ENCODE measurements at regions not wholly inside any gene's neighbourhood (a gene's known extent, or its start where the extent isn't known, plus 50 kb on each side); places are given as distances from the start of the nearest gene placed in this dataset.

DNA sequence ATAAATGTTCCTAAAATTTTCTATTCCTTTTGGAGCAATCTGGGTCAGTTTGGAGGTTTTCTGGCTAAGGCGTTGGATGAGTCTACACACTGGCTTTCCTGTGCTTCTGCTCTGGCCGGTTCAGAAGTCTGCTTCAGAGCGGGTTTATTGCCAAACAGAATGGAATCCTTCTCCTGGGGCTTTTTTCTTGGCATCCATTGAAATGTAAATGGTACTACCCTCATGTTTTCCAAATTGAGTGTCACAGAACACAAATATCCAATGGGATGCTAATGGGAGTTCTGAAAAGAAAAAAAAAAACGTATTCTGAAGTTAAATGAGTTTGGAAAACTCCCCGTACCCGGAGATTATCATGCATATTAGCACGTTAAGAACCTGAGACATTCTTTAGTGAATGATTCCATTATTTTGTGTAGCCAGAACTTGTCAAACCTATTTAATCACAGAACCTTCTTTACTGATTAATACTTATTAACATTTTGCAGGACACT lies 930.3 kb downstream of the QKI start:
- TF ChIP-seq PHF21A (CRISPR knock-in tag; IDR thresholded peaks at IDR 0.05) (no peak), KDM3A (CRISPR knock-in tag; IDR thresholded peaks at IDR 0.05; ENCODE audit: low read depth) (no peak), NR2C2 (CRISPR knock-in tag; IDR thresholded peaks at IDR 0.05; ENCODE audit: borderline replicate concordance) (no peak)
- TF ChIP-seq, protein P1, sequence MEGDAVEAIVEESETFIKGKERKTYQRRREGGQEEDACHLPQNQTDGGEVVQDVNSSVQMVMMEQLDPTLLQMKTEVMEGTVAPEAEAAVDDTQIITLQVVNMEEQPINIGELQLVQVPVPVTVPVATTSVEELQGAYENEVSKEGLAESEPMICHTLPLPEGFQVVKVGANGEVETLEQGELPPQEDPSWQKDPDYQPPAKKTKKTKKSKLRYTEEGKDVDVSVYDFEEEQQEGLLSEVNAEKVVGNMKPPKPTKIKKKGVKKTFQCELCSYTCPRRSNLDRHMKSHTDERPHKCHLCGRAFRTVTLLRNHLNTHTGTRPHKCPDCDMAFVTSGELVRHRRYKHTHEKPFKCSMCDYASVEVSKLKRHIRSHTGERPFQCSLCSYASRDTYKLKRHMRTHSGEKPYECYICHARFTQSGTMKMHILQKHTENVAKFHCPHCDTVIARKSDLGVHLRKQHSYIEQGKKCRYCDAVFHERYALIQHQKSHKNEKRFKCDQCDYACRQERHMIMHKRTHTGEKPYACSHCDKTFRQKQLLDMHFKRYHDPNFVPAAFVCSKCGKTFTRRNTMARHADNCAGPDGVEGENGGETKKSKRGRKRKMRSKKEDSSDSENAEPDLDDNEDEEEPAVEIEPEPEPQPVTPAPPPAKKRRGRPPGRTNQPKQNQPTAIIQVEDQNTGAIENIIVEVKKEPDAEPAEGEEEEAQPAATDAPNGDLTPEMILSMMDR (CRISPR knock-in tag; IDR thresholded peaks at IDR 0.05): no peak

Measured in HepG2 (cell line).